HG02610 (cell line): ENCODE measurements at regions not wholly inside any gene's neighbourhood (a gene's known extent, or its start where the extent isn't known, plus 50 kb on each side); places are given as distances from the start of the nearest gene placed in this dataset.
"Not testable (repeated sequence)": the region's sequence is repeated elsewhere in the genome, so short reads cannot be mapped to it uniquely, and the experiment has no call there.

Source experiments
- ATAC-seq: cut with Tn5 transposase; IDR thresholded peaks from one replicate; pipeline ENCODE4 v1.9.1; 2021; ENCODE audit warnings: mild to moderate bottlenecking, moderate library complexity; ENCODE audit not compliant: unreplicated experiment

DNA sequence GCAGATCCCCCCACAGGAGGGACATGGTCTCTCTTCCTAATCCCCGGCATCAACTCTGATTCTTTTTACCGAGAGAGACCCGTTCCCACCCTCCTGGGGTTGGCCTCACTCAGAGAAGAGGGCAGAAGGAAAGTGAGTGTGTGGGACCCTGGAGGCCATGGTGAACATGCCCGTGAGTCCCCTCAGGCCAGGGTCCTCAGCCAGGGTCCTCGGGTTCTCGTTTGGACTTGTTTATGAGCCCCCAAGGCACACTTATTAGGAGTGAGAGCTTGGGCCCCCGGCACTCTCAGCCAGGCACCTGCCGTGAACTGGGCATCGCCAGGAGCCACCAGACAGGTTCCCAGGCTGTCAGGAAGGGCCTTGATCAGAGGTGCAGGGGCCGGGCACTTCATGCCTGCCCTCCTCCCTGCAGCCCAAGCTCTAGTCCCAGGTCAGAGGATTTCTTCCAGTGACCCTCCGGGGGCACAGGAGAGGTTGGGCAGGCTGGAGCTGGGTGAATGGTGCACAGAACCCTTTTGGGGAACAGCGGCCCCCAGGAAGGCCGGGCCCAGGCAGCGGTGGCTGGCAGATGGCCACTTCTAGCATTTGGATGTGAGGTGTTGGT is 122.6 kb downstream of the CRYAA start:
- ATAC-seq = no peak

DNA sequence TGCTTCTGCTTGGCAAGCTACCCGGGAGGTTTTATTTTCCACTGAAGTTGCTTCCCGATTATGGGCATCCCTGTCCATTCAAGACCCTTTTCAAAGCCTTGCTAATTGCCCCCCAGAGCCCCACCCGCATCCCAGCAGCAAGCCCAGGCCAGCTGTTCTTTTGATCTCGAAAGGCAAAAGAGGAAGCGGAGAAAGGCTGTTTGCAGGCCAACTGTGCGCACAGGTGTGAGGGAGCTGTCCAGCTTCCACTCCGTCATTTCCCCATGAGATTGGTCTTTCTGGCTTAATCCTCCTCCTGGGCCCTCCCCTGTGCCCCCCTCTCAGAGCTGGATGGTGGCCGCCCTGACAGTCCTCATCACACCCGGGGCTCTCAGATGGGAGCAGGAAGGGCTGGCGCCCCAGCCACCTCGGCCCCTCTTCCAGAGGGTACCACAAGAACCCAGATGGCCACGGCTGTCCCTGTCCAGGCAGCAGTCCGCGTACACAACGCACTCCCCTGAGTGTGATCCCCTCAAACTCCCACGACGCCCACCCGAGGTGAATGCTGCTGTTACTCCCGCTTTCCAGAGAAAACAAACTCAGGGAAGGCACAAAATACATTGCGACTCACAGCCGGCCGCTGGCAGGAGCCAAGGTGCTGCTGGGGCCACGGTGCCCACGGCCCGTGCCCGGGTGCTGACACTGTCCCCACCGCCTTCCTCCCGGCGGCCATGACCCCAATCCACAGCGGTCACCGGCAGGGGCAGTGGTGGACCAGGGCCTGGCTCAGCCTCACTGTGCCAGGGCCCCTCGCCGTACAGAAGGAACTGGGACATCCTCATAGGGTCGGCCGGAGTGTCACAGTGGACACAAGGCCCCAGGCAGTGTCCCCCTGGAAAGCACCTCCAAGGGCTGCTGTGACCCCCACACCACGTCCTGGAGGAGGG is 121.9 kb downstream of the CRYAA start:
- ATAC-seq = no peak

GRCh38 chr21:43289966-43290365 is 121.2 kb downstream of the CRYAA start:
- ATAC-seq = no peak

DNA sequence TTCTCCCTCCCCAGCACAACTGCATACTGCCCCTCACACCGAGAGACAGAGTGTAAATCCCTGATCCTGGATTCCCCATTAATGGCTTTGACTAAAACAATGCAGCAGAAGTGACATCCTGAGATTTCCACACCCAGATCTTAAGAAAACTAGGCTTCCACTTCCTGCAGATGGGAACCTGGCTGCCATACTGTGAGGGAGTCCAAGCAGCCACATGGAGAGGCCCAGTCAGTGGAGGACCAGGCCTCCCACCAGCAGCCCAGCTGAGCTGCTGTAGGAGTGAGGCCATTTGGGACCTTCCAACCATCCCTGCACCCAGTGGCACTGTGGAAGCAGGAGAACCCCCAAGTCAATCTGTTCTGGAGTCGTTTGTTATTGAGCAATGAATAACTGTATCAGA is 120.6 kb downstream of the CRYAA start:
- no peak for ATAC-seq

- no peak for ATAC-seq
Observed at GRCh38 chr21:43287795-43288755, 119.3 kb downstream of the CRYAA start.

DNA sequence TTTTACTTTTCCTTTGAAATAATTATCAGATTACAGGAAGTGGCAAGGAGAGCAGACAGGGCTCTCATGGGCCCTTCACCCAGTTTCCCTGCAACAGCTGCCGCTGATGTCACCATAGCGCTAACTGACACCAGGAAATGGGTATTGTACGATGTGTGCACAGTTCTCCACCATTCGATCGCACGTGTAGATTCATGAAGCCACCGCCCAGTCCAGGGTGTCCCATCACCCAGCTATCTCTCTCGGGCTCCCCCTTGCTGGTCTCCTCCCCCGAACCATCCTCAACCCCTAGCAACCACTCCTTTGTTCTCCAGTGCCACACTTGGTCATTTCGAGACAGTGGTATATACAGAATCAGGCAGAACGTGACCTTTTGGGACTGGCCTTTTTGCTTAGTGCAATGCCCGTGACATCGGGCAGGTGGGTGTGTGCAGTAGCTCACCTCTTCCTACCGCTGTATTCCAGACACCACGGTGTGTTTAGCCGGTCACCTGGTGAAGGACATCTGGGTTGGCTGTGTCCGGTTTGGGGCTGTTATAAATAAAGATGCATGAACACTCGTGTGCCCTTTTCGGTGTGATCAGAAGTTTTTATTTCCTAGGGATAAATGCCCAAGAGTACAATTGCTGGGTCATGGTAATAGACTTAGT is 118.4 kb downstream of the CRYAA start:
- ATAC-seq = no peak

DNA sequence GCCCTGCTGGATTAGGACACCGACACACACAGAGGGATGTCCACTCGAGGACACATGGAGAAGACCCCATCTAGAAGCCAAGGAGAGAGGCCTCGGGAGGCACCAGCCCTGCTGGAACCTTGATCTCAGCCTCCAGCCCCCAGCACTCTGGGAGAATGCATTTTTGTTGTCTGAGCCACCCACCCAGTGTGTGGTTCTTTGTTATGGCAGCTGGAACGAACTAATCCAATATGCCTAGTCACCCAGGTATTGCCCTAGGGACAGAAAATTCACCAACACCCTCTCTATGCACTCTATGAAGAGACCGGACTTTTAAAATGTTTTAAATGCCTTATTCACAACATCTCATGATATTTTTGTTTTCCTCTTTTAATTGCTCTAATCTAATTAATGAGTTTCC is 117.4 kb downstream of the CRYAA start:
- no peak for ATAC-seq

GRCh38 chr21:43284700-43285099 is 115.9 kb downstream of the CRYAA start:
- ATAC-seq = no peak

DNA sequence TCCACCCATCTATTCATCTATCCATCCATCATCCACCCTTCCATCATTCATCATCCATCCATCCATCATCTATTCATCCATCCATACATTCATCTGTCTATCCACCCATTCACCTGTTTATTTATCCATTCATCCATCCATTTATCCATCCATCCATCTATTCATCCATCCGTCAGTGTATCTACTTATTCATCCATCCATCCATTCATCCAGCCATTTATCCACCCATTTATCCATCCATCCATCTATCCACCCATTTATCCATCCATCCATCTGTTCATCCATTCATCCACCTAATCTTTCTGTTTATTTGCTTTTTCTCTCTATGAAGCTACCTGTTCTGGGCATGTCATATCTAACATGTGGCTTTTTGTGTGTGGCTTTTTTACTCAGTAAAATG is 115.4 kb downstream of the CRYAA start:
- no peak for ATAC-seq

DNA sequence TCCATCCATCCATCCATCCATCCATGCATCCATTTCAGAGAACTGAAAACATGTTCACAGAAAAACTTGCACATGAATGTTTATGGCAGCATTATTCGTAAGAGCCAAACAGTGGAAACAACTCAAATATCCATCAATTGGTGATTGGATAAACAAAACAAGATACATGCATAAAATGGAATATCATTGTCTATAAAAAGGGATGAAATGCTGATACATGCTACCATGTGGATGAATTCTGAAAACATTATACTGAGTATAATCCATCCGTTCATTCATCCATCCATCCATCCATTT is 115.1 kb downstream of the CRYAA start:
- not testable (repeated sequence) for ATAC-seq

DNA sequence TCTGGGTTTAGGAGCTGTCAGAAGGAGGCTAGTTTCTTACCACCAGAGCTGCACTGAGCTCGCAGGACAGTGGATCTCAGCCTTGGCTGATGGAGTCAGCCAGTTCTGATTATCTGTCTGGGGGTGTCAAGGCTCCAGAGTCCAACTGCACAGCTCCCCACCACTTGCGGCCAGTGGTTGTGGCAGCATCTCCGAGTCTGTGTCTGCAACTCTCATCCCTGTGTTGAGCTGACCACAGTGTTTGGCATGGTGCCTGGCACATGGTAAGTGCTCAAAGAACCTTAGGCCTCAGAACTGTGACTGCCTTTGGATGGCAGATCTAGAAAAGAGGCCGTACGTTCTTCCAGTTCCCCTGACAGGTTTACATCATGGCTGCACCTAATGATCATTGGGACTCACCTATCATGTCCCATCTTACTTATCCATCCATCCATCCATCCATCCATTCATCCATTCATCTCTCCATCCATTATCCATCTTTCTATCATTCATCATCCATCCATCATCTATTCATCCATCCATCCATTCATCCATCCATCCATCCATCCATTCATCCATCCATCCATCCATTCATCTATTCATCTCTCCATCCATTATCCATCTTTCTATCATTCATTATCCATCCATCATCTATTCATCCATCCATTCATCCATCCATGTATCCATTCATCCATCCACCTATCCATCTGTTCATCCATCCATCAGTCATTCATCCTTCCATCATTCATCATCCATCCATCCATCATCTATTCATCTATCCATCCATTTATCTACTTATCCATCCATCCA is 114.5 kb downstream of the CRYAA start:
- no peak for ATAC-seq

- no peak for ATAC-seq
Observed at GRCh38 chr21:43282358-43283120, 113.7 kb downstream of the CRYAA start.

DNA sequence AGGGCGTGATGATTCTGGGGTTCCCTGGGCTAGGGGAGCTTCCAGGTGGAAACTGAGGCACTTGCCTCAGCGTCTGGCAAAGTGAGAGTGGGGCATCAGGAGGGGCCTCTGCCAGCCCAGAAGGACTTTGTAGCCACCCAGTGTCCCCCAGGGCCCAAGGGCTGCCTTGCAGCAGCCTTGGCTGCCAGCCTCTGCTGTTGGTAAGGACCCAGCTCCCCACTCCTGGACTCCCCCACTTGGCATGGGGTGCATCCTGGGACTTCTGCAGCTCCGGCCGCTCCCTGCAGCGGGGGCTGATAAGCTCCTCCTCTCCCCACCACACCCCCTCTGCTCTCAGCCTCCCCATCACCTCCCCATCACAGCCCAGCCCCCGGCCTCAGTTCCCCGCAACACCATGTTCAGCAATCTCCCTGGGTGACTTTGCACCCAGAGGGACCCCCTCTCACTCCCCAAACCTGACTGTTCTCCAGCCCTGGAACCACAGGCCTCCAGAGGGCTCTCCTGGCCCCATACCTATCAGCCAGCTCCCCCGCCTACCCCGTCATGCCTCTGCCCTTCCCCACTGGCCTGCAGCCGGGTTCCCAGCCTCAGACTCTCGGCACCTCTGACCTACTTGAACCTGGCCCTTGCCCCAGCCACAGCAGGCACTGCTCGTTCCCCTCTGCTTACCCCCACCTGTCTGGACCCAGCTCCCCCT is 113.0 kb downstream of the CRYAA start:
- no peak for ATAC-seq

- no peak for ATAC-seq
Observed at GRCh38 chr21:43280949-43281633, 112.3 kb downstream of the CRYAA start.

- ATAC-seq = no peak
Observed at GRCh38 chr21:43279578-43279894, 110.7 kb downstream of the CRYAA start.

DNA sequence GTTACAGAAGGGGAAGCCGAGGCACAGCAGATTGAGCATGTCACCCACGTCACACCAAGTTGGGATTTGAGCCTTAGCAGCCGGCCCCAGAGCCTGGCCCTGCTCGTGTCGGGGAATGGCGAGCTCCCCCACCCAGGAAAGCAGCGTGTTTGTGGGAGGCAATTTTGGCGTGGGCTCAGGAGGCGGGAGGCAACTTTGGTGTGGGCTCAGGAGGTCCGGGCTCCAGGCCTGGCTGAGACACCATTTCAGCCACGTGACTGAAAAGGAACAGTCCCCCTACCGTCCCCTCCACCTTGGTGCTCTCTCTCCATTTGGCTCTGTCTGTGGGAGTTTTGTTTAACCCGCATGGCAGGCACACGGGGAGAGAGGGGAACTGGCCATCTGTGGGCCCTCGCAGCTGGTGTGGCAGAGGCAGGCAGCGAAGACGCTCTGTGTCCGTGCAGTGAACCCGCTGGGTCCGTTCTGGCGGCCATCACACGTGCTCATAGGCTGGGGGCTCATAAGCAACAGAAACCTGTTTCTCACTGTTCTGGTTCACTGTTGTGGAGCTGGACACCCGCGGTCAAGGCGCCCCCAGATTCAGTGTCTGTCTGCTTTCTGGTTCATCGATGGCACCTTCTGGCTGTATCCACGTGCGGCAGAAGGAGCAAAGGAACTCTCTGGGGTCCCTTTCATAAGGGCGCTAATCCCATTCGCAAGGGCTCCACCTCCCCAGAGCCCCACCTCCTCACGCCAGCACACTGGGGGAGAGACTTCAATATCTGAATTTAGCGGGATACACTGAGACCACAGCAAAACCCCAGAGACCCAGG is 110.2 kb downstream of the CRYAA start:
- ATAC-seq = no peak

- no peak for ATAC-seq
Observed at GRCh38 chr21:43278359-43278758, 109.6 kb downstream of the CRYAA start.
